Right lung (tissue), 2 donors: ENCODE measurements at regions not wholly inside any gene's neighbourhood (a gene's known extent, or its start where the extent isn't known, plus 50 kb on each side); places are given as distances from the start of the nearest gene placed in this dataset.

ENCODE experiments used
- DNase-seq, 2 donors: peaks; one replicate each; pipeline ENCODE4 v3.0.0-alpha.2; 2013

DNA sequence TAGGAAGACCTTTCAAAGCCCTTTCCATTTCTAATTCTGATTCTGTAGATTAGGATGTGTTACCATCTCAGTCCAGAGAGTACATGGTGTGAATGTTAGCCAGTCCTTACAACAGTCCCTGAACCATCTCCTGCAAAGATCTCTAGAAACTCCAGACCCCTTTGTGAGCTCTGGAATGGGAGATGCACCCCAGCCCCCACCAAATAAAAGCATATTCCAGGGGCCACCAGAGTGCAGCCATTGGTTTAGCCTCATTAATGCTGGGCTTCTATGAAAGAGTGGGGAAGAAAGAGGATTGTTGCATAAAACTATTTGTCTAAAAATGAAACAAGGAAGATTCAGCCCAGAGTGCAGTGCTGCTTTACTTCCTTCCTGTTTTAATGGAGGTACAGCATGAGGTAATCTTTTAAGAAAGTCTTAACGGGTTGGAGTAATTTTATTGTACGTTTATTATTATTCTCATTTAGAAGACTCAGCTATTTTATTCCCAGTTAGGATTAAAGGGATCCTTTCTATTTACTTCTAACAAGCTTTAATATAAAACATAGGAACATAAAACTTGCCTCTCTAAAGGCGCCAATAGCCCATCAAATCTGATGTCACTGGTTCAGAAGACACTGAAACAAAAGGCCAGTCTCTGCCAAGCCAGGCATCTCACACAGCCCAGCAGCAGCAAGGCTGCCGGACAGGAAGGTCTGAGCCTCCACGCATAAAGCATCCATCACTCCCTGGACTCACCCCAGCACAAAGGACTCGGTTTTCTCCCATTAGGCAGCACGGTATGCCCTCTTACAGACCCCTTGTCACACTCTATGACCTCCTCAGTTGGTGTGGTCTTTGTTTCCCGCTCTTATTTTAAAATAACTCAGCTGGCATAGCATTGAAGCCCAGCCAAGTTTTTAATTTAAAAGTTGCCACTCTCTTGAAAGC, 203.9 kb upstream of the BLID start:
- DNase-seq, result no peak

DNA sequence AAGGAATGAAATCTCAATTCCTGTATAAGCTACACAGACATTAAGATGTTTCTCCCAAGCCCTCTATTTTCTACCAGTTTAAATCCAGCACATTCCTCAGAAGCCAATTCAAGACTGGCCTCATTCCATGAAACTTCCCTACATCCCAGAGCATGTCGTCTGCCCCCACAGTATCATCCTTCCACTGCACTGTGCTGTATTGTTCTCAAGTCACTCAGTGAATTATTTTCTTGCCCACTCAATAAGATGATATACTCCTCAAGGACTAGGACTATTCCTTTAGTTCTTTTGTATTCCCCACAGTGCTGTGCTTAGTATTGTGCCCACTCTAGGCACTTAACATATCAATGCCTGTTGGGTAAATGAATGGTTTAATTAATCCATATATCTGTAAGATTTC, 203.1 kb upstream of the BLID start:
- no peak for DNase-seq

DNA sequence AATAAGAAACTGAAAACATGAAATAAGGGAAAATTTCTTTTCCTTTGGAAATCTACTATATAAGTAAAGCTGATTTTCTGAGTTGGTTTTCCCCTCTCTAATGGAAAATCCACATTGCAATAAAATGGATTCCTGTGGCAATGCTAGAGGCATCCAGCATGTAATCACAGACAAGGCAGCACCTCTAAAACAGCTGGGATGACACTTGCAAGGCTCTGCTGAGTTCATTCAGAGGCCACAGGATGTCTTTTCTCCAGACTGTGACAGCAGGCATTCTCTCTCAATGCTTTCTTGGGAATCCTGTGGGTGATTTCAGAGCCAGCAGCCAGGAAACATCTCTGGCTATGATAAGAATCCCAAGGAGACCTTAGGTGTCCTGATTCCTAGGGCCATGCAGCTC, 201.3 kb upstream of the BLID start:
- no peak for DNase-seq

DNA sequence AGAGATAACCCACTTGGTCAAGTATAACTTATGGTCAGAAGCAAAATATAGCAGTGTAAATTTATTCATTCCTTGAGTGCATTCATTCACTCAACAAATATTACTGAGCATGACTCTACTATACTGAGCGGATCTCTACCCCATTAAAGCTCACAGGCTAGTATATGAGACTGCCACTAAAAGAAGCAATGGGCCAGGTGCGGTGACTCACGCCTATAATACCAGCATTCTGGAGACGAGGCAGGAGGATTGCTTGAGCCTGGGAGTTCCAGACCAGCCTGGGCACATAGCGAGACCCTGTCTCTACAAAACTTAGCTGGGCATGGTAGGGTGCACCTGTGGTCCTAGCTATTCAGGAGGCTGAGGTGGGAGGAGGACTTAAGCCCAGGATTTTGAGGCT, 197.6 kb upstream of the BLID start:
- no peak for DNase-seq

DNA sequence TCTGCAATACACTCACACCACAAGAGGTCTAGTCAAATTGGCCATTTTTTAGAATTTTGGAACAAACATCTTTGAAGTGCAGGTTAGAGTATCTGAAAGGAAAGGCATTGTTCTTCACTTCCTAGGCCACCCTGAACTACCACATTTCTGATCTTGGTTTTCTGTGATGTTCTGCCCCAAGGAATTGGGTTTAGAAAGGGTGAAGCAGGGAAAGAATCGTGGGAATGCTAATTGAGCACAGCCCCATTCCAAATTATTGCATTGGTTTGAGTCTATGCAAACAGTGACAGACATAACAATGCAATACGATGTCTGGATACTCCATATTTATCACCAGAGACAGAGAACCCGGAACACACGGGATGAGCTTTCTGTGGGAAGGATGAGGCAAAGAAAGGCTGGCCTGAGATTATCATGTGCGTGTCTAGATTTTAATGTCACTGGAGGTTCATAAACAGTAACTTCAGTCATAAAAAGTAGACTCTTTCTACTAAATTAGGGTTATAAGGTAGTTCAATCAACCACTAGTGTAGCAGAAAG, 195.3 kb upstream of the BLID start:
- no peak for DNase-seq

DNA sequence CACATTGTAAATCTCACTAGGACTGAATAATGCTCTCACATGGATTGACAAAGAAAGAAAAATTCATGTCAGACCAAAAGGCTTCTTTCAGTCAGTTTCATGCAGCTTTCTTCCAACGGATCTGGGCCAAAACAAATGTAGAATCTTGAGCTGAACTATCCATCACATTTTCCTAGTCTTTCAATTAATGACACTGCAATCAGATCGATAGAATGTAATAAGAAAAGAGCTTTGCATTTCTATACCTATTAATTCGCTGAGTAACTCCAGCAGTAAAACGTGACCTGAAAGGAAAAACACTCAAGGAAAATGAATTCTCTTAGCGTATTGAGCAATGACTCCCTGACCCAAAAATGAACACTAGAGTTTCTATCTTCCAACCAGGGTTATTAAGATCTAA, 194.8 kb upstream of the BLID start:
- DNase-seq, result no peak

DNA sequence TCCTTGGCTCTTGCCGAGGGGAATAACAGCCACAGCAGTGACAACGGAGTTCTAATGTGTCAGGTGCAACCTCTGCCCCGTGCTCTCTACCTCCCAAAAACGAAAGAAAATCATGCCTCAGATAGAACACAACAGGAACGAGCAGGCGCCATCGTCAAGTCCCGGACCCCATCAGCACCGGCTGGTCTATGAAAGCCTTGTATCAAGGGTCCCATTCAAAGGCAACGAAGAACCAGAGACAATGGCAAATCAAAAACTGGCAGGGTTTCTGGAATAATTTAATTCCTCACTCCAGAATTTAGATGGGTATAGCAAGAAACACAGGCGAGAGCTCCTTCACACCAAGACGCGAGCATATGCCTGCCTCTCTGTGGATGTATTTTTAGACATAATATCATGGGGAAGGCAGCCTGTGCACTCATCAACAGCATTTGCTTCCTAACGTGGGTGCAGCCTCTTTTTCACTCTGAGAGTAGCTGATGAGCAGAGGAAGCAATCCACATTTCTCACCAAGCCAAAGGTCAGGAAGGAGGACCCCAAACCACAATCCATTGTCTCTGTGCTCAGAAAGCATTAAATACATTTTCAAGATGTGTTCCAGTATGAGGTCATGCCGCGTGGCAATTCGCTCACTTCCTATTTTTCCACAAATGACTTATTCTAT, 193.4 kb upstream of the BLID start:
- DNase-seq, result no peak

DNA sequence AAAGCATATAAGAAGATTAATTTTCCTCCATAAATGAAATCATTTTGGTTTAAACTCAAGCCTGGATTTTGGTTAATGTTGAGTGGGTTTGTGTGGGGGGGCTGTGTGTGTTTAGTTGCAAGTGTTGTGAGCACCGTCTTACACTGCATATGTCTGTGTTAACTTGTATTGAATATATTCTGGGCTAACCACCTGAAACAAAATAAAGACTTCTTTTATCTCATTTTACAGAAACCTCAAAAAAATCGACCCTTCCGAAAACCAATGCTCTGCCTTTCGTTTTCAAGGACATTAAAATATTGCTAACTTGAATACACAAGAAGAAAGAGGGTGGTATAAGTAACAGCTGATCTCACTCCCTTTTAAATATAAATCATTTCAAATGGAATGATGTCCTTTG, 192.2 kb upstream of the BLID start:
- DNase-seq, result no peak

DNA sequence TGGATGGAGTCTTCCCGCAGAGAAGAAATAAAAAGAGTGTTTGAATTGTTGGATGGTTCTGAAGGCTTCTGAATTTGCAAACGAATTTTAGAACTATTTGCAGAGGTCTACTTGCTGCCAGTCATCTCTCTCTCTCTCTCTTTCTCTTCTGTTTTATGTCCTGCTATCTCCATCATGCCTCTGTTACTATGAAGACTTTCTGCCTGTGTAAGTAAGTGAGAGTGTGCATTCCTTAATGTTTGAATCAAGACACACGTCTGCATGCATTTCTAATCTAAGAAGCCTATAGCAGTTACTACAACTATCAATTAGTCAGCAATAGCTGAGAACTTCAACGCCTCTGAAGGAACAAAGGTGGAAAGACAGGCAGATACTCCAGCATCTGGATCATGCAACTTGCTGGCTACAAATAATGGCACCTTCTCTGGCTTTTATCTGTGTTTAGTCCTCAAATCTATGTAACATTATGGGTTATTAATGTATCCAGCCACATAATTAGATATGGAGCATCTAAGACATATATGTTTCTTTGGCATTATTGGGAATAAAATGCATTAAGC, 191.5 kb upstream of the BLID start:
- DNase-seq, result no peak

DNA sequence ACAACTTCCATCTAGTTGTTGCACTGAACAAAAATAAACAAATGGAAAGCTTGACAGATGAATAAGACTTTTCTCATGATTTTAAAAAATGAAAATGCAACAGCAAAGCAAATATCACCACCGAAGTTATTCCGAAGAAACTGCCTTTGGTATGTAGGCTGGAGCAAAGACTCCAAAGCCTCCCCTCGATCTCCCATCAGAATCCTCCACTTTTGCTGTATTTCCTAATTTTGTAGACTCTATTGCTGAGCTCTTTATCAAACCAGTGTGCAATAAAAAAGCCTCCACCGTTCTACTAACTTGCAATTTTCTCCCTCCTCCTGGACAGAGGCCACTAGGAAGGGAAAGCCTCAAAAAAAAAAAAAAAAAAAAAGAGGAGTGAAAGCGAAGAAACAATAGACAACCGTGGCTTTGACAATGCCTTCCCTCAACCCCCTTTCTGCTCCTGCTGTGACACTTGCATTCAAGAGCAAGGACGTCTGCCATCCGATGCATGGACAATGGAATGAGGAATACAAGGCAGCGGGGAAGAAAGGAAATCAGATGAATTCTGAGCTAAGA, 190.9 kb upstream of the BLID start:
- no peak for DNase-seq

DNA sequence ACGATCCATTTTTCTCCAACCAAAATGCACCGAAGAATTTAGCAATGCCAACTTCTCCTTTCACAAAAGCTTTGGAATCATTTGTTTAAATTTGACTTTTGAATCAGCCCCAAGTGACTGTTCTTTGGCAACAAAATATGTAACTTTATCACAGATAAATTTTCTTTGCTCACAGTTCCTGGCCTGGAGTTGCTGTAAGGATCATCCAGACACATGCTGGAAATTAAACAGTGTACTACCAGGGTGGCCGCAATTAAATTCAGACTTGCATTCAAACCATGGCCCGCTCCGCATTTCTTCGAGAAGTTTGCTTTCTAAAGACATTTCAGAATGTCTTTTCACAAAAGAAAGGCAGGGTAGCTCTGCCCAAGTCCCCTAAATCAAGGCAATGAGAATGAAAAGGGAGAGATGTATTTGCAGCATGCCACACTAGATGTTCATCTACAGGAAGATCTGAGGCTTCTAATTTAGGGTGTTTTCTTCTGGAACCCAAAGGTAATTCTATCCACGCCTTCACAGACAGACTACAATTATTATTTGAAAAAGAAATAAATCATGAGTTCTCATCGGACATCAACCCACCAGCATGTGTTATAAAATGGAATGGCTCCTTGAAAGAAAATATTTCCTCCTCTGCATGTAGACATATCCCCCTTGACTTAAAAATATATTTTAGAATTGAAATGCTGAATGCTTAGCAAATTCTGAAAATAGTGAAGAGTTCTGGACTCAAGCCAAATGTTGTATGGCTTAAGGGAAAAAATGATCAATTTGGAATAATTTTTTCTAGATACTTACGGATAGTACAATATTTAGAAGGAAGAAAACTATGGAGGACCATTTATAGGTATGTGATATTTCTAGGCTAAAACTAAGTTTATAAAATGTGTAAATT, 189.7 kb upstream of the BLID start:
- no peak for DNase-seq

DNA sequence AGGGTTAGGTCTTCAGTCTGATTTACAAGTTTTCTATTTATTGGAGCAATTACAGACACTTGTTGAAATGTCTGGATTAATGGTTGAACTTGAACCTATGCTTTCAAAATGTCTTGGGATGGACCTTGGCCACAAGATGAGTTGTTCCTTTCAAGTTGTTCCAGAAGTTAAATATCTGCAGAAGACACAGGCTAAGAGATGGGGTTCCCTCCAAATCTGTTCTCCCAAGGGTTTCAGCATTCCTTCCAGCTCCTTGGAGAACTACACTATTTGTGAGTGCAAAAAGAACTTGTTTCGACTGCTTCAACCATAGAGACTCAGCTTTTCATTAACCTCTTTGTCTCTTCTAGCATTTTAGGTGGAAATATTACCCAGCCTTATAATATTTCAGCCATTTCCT, 189.0 kb upstream of the BLID start:
- no peak for DNase-seq

DNA sequence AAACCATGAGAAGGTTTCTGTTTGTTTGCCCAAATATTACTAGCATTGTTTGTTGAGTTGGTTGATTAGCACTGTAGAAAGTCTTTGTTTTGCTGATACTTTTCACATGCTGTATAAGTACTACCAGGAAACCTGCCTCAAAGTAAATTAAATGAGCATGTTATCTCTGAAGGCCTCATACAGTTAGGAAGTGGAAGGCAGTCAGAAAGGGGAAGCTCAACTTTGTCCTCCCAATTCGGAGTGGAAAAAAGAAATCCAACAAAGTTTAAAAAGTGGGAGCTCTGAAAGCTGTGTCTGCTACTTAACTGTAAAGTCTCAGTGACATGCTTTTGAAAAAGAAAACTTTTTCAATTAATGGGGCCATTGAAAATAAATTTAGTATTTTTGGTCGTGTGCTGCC, 188.3 kb upstream of the BLID start:
- DNase-seq, result no peak

DNA sequence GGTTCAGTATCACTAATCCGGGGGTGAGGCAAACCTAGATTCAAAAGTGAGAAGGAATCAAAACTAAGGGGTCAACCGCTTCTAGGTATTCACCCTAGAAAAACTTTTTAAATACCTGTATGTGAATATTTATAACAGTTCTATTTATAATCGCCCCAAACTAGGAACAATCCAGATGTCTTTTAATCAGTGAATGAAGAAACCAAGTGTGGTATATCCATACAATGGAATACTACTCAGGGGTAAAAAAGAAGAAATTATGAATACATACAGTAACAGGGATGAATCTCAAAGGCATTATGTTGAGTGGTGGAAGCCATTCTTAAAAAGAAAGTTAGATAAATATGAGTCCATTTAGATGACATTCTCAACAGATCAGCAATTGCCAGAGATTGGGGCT, 178.0 kb upstream of the BLID start:
- DNase-seq, result no peak

DNA sequence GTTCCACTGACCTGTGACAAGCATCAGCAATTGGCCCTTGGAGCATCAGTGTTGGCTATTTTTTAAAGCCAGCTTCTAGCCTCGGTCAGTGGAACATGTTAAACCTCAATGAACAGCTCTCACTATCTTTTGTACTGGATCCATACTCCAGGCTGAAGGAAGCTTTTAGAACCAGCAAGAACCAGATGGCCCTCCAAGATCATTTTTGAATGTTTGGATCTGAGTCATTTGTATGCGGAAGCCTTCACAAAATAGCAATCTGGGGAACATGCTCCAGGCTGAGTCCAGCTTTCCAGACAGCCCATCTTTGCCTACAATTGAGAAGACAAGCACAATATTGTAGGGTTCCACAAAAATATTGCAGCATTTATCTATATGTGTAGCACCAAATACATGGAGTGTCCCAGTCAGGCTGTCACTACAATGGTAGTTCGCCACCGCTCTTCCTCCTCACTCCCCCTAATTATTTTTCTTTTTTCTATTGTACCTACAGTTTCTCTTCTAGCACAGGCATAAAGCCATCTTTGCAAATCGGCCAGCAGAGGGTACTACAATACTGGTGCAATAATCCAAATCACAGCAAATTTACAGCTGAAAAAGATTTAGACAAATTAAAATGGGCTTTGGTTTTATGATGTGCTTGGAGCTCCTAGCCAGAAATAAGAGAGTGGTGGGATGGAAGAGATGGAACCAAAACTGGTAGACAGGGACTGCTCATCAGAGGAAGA, 177.4 kb upstream of the BLID start:
- no peak for DNase-seq

DNA sequence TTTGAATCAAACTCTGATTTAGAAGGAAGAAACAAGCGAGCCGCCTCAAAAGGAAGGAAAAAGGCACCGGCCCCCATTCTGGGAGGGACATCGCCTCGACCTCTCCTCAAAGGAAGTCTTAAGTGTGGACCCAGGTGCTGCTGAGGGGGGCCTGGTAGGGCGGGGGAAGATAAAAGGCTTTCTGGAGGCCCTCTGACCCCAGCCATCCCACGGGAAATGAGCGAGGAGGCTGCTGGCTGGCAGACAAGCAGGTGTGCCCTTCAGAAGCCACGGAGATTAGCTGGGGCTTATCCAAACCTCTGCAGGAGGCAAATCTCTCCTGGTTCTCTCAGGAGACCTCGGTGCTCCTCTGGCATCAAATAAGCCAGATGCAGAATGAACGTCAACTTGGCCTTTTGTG, 171.4 kb upstream of the BLID start:
- DNase-seq, result no peak

DNA sequence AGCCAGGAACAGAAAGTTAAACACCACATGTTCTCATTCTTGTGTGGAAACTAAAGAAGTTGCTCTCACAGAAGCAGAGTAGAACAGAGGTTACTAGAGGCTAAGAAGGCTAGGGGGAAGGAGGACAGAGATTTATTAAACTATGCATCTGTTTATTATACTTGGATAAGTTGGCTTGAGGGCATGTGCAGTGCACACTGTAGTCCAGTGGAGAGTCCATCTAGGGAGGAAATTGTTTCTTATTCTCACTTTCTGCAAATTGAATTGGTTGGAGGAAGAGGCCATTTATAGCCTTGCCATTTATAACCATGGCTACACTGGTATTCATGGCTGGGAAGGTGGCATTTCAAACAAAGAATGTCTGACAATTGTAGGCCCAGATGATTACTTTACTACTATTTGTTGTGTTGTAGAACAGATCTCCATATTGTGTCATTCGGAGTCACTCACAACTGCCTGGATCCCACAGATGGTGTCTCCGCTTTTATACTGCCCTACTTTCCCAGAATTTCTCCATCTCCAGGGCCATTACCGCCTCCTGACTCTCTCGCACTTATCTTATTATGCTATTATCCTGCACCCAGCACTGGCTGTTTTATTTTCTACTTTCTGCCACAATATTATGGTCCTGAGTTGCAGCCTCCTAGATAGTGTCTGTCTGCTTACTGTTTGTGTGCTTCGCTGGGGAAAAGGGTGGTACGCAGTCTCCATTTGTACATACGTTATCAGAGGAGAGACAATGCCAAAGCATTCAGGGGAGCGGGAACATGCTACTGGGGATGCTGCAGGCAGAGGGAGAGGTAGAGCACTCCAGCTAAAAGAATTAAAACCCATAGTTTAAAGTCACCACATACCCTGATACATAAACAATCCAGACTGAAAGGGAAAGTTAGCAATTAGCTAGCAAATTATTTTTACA, 169.3 kb upstream of the BLID start:
- DNase-seq, result no peak

DNA sequence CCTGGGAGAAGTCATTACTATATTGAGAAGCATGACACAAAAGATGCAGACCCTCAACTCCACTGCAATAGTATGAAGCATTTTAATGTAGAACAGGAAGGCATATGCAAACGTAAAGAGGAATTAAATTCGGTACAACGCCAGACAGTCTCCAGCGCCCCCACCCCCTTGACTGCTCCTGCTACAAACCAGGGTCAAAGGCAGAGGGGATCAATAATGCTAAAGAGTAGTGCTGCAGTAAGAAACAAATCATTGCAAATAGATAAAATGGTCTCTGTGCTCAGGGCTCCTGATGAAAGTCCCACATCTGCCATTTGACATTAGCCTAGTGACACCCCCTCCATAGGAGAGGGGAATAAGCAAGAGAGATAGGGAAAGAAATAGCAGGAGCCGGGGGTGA, 164.9 kb upstream of the BLID start:
- DNase-seq, result no peak

DNA sequence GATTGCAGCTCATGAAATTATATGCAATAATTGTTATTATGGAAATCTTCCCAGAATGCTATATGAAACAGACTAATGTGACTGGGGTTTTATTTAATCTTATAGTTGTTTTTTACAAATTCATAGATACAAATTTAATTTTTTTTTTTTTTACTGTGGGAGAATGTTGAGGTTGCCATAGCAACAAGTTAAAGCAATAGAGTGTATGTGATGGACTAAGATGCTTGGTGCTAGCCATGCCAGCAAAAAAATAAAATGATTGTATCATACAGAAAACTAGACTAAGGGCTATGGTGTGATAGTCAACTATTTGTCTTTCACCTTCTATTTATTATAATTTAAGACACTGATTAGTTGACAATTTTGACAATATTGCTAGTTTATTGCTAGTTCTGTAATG, 163.2 kb upstream of the BLID start:
- no peak for DNase-seq

DNA sequence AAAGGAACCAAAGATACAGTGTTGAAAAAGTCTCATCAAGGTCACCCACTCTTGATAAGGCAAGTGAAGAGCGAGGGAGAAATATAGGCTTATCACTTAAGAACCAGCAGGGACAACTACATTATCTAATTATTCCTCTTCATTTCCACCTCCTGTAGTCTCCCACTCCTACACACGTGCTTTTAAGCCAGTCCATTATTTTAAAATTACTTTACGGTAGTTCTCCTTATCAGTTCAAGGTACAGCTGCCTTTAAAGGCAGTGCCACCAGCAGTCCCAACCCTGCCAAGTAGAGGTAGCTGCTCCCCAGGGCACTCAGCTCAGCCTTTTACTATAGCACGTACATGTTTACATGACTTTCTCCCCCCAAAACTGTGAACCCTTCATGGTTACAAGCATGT, 161.5 kb upstream of the BLID start:
- DNase-seq, result no peak
